MM.1S (cell line): ENCODE measurements at regions not wholly inside any gene's neighbourhood (a gene's known extent, or its start where the extent isn't known, plus 50 kb on each side); places are given as distances from the start of the nearest gene placed in this dataset.

ENCODE experiments used
- CTCF ChIP-seq: fragments of 300-600 bp; sonication (generic); IDR thresholded peaks from 2 replicates; pipeline ENCODE4 v1.5.1; 2016; ENCODE audit warnings: antibody characterized with exemption, low read length, mixed read lengths
- EZH2 ChIP-seq: fragments of 300-600 bp; sonication (generic); optimal IDR thresholded peaks from 2 replicates; pipeline ENCODE3; 2017; ENCODE audit warnings: low read depth, mild to moderate bottlenecking, antibody characterized with exemption, low read length, mixed read lengths

DNA sequence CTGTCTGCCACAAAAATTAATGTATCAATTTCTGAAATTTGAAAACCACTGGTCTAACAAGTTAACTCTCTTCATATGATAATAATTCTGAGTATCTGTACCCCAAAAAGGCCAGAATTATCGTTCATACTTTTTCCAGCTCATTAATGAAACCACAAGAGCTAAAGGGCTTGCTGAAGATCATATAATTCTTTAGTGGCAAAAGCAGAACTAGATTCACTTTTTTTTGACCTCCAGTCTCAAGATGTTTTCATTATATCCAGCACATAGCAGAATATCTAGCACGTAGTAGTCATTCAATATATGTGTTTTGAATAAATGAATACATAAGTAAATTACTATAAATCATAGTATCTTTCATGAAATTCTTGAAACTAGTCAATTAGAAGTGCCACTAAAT is 246.7 kb upstream of the KCNH8 start:
- TF ChIP-seq CTCF, result no peak
- no peak for TF ChIP-seq EZH2
